ENCODE measurements at regions not wholly inside any gene's neighbourhood (a gene's known extent, or its start where the extent isn't known, plus 50 kb on each side); places are given as distances from the start of the nearest gene placed in this dataset.

- TF ChIP-seq GATA3 (IDR thresholded peaks at IDR 0.05; ENCODE audit: low read depth, low read length) = no peak
- no peak for TF ChIP-seq GATA2 (IDR thresholded peaks at IDR 0.05; ENCODE audit: low read depth, low read length)
Observed at GRCh38 chr1:214898161-214898560, 184.4 kb upstream of the KCNK2 start.
